ENCODE measurements at regions not wholly inside any gene's neighbourhood (a gene's known extent, or its start where the extent isn't known, plus 50 kb on each side); places are given as distances from the start of the nearest gene placed in this dataset.
"Not testable (repeated sequence)": the region's sequence is repeated elsewhere in the genome, so short reads cannot be mapped to it uniquely, and the experiment has no call there.

DNA sequence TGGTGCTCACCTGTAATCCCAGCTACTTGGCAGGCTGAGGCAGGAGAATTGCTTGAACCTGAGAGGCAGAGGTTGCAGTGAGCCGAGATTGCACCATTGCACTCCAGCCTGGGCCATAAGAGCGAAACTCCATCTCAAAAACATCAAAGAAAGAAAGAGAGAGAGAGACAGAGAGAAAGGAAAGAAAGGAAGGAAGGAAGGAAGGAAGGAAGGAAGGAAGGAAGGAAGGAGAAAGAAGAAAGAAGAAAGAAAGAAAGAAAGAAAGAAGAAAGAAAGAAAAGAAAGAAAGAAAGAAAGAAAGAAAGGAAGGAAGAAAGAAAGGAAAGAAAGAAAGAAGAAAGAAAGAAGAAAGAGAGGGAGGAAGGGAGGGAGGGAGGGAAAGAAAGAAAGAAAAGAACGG is 69.4 kb upstream of the SLC25A33 start:
- DNase-seq, result not testable (repeated sequence)

DNA sequence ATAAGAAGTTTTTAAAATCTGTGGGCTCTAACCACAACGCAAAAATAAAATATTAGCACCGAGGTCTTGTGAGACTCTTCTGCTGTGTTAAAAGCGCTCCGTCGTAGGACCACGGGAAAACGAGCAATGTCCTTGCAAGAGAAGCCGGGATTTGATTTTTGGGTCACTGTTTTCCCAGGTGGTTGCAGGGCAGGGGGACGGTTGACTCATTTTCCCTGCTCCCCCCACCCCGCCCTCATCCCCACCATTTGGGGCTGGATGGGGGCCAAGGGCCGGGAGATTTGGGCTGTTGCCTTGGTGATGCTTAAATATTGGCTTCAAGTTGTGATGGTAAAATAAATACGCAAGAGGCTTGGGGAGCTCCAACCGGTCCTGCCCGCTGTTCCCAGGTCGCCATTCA is 67.6 kb upstream of the SLC25A33 start:
- DNase-seq, result no peak

DNA sequence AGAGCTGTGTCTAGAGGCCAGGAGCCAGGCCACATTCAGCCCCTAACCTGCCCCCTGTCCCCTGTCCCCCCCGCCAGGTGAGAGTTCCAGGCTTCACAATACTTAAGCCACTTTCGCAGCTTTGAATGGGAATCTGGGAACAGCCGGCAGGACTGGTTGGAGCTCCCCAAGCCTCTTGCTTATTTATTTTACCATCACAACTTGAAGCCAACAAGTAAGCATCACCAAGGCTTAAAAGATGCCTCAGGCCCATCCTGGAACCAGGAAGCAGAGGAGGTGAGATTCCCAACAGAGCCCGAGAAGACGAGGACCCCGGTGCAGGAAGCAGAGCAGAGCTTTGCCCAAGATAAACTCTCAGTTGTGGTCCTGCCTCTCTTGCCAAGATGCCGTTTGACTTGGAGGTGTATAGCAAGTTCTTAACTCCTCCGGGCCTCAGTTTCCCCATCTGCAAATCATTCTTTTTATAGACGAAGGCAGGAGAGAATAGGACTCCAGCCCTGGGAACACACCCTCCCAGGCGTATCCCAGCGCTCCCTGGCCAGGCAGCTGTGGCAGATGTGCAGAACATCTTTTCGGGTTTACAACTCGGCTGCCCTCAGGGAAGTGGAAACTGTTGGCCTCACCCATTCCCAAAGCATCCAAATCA is 66.8 kb upstream of the SLC25A33 start:
- DNase-seq, result no peak

DNA sequence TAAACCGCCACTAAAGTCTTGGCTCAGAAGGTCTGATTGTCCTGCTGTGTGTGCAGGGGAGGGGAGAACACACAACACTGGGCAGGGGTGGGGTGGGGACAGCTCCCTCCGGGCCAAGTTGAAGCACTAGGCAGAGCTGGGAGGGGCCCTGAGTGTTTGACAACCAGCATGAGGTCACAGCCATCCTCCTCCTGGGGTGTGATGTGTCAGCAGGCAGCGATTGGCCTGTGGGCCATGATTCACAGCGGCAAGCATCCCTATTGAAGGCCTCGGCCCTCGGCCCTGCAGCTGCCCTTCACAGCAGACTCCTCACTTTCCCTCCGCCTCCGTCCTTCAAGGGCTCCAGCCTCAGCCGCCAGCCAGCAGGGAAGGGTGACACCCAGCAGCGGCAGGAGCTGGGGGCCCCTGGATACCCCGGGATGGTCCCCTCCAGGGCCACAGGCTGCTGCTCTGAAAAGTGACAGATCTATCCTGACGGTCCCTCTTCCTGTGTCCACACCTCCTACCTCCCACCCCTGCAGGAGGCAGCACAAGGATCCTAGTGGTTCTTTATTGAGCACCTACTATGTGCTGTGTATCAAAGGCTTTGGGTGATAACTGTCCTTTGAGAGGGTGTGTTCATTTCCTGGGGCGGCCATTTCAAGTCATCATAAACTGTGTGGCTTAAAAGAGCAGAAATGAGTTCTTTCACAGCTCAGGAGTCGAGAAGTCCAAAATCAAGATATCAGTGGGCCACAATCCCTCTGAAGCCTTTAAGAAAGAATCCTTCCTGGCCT is 66.0 kb upstream of the SLC25A33 start:
- DNase-seq, result no peak

DNA sequence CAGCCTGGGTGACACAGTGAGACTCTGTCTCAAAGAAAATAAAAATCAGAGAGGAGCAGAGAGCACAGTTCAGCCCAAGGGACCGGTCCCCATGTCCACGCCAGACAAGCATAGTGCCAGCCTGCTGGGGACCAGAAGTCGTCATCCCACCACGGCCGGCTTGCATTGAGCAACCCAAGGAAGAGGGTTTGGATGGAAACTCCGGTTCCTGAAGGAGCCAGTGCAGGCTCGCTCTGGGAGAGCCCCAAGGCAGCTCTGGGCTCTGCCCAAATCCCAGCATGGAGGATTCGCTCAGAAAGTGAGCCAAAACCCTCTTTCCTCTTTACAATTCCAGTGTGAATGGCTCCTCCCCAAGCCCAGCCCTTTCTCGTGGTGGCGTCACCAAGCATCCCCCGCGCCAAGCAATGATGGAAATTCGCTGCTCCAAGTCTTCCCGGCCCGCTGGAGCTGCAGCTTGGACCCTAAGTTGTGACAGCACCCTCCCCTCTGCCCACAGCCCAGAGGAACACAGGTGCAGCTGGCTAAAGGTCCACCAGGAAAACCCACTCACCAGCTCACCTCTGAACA is 64.1 kb upstream of the SLC25A33 start:
- no peak for DNase-seq

- no peak for DNase-seq
Measured at GRCh38 chr1:9476790-9477463, 62.3 kb upstream of the SLC25A33 start.

GRCh38 chr1:9477535-9477934 is 61.7 kb upstream of the SLC25A33 start:
- DNase-seq, result no peak

GRCh38 chr1:9478021-9478420 is 61.2 kb upstream of the SLC25A33 start:
- DNase-seq, result no peak

DNA sequence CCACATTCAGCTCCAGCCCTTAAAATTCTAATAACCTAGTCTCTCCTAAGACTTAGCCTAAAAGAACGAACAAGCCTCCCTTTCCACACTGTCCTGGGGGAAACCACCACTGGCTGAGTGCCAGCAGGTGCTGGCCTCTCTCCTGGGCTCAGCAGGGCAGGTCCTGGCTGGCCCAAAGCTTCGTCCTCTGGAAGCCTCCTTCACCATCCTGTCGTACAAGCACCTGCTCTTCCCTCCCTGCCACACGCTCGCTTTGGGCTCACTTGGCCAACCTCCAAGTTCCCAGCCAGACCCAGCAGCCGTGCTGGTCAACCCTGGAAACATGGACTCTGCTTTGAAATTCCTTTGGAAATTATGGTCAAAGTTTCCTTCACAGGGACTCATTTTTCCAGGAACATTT is 58.2 kb upstream of the SLC25A33 start:
- DNase-seq, result no peak

DNA sequence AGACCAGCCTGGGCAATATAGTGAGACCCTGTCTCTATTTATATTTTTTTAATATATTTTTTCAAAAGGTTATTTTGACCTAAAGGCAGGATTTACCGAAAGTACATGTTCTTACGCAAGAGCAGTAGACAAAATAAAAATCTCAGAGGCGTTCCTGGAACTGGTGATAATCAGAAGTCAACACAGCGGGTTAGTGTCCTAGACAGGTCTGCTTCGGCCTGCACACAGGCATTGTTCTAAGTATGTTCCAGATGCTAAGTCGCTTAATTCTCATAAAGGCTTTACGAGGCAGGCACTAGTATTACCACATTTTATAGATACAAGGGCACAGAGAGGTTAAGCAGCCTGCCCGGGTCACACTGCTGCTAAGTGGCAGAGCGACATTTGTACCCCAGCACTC is 56.9 kb upstream of the SLC25A33 start:
- DNase-seq, result no peak

DNA sequence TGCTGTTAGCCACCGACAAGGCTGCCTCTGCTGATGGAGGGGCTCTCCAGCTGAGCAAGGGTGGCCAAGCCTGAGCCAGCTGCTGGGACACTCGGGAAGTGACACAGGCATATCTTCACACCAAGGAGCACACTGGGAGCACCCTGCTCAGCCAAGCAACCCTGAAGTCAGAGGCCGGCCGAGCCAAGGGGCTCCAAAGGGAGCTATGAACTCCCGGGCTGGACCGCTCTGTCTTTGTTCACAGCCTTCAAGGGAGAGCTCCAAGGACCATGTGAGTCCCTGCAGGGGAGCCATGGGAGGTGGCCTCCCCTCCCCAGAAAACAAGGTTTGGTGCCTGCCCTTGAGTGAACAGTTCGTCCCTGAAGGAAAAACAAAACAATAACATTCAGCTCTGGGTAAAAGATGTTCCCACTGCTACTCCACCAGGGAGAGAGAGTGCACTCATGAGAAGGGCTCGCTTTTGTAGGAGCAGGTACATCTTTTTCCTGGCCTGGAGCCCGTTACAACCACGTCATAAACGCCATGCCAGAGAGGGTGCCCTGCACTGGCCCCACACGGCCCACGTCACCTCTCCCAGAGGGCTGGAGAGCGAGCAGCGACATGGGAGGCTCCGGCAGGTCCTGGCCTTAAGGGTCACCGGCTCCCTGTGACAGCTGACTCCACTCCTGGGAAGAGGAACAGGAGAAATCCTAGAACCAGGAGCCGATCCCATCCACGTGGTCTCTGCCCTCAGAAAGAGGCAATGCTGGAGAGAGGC is 56.3 kb upstream of the SLC25A33 start:
- DNase-seq, result no peak

- no peak for DNase-seq
Measured at GRCh38 chr1:9486466-9487140, 52.7 kb upstream of the SLC25A33 start.

All from activated CD8-positive, alpha-beta memory T cell treated with anti-CD3 and anti-CD28 coated beads for 24 hours (primary cell).